Sigmoid colon (tissue), 4 donors: ENCODE measurements at regions not wholly inside any gene's neighbourhood (a gene's known extent, or its start where the extent isn't known, plus 50 kb on each side); places are given as distances from the start of the nearest gene placed in this dataset.

Source experiments
- POLR2AphosphoS5 ChIP-seq, 4 donors: sonication (generic); formaldehyde crosslinking; IDR thresholded peaks; one replicate each; pipeline ENCODE4 v1.6.1; 2017; ENCODE audit warnings: antibody characterized with exemption in 4 of 4
- TF ChIP-seq, protein P1 (sequence below), 4 experiments: fragments of 450-650 bp in 3 of 4; fragments of 200-600 bp in 1 of 4; IDR thresholded peaks; one replicate each; pipeline ENCODE4 v1.5.1; 2016 to 2019; ENCODE audit warnings: antibody characterized with exemption in 4 of 4, mild to moderate bottlenecking in 3 of 4, moderate library complexity in 2 of 4

GRCh38 chr1:168945870-168946269, 160.6 kb upstream of the ATP1B1 start:
- TF ChIP-seq, protein P1, sequence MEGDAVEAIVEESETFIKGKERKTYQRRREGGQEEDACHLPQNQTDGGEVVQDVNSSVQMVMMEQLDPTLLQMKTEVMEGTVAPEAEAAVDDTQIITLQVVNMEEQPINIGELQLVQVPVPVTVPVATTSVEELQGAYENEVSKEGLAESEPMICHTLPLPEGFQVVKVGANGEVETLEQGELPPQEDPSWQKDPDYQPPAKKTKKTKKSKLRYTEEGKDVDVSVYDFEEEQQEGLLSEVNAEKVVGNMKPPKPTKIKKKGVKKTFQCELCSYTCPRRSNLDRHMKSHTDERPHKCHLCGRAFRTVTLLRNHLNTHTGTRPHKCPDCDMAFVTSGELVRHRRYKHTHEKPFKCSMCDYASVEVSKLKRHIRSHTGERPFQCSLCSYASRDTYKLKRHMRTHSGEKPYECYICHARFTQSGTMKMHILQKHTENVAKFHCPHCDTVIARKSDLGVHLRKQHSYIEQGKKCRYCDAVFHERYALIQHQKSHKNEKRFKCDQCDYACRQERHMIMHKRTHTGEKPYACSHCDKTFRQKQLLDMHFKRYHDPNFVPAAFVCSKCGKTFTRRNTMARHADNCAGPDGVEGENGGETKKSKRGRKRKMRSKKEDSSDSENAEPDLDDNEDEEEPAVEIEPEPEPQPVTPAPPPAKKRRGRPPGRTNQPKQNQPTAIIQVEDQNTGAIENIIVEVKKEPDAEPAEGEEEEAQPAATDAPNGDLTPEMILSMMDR (IDR thresholded peaks at IDR 0.05): no peak
- no peak for TF ChIP-seq POLR2AphosphoS5 (IDR thresholded peaks at IDR 0.05)
